ENCODE measurements at regions not wholly inside any gene's neighbourhood (a gene's known extent, or its start where the extent isn't known, plus 50 kb on each side); places are given as distances from the start of the nearest gene placed in this dataset.

- TF ChIP-seq USF1 (CRISPR knock-in tag; IDR thresholded peaks at IDR 0.05) (no peak), AFF4 (CRISPR knock-in tag; IDR thresholded peaks at IDR 0.05; ENCODE audit: borderline replicate concordance) (no peak), HMGA2 (CRISPR knock-in tag; IDR thresholded peaks at IDR 0.05) (no peak), USF2 (CRISPR knock-in tag; IDR thresholded peaks at IDR 0.05) (no peak), GABPB1 (CRISPR knock-in tag; IDR thresholded peaks at IDR 0.05) (no peak), GRHL2 (CRISPR knock-in tag; IDR thresholded peaks at IDR 0.05; ENCODE audit: insufficient replicate concordance, severe bottlenecking) (no peak), TEAD1 (CRISPR knock-in tag; IDR thresholded peaks at IDR 0.05) (no peak), RELA (CRISPR knock-in tag; IDR thresholded peaks at IDR 0.05; ENCODE audit: borderline replicate concordance) (no peak)
- ChIA-PET CTCF (no interaction called here), POLR2A (no interaction called here)
- H3K27me3 Mint-ChIP-seq (ENCODE audit: low read depth), result no peaks in the 10 kb centered on the region
- H3K9me3 Mint-ChIP-seq, result no peaks in the 10 kb centered on the region
- no peaks in the 10 kb centered on the region for H3K4me1 Mint-ChIP-seq
- H3K4me3 Mint-ChIP-seq, result no peak overlapping the region
- H3K27ac Mint-ChIP-seq, result no peak overlapping the region
- no peaks in the 10 kb centered on the region for H3K36me3 Mint-ChIP-seq
- DNase-seq (ENCODE audit: low spot score) (no peak), ATAC-seq (no peak)
These were observed 184.9 kb upstream of the PARD3B start for GRCh38 chr2:204360218-204361007.

GRCh38 chr2:204361738-204362137 lies 183.5 kb upstream of the PARD3B start:
- Mint-ChIP-seq H3K27me3 (ENCODE audit: low read depth) (no peaks in the 10 kb centered on the region), H3K9me3 (no peaks in the 10 kb centered on the region), H3K27ac (no peak overlapping the region), H3K4me3 (no peak overlapping the region), H3K36me3 (no peaks in the 10 kb centered on the region), H3K4me1 (no peaks in the 10 kb centered on the region)
- ChIA-PET POLR2A (no interaction called here), CTCF (no interaction called here)
- TF ChIP-seq ZNF232 (CRISPR knock-in tag; IDR thresholded peaks at IDR 0.05) (no peak), IRF2 (CRISPR knock-in tag; IDR thresholded peaks at IDR 0.05; ENCODE audit: borderline replicate concordance, low read depth) (no peak), PREB (CRISPR knock-in tag; IDR thresholded peaks at IDR 0.05; ENCODE audit: borderline replicate concordance) (no peak), ZMAT4 (CRISPR knock-in tag; IDR thresholded peaks at IDR 0.05) (no peak), ZNF317 (CRISPR knock-in tag; IDR thresholded peaks at IDR 0.05; ENCODE audit: borderline replicate concordance, low read depth) (no peak), ZSCAN18 (CRISPR knock-in tag; IDR thresholded peaks at IDR 0.05) (no peak), ZNF121 (CRISPR knock-in tag; IDR thresholded peaks at IDR 0.05) (no peak), AR (CRISPR knock-in tag; IDR thresholded peaks at IDR 0.05) (no peak), ATF1 (CRISPR knock-in tag; IDR thresholded peaks at IDR 0.05) (no peak), ZNF416 (CRISPR knock-in tag; IDR thresholded peaks at IDR 0.05) (no peak)
- DNase-seq (ENCODE audit: low spot score) (no peak), ATAC-seq (no peak)
